ENCODE measurements at regions not wholly inside any gene's neighbourhood (a gene's known extent, or its start where the extent isn't known, plus 50 kb on each side); places are given as distances from the start of the nearest gene placed in this dataset.

DNA sequence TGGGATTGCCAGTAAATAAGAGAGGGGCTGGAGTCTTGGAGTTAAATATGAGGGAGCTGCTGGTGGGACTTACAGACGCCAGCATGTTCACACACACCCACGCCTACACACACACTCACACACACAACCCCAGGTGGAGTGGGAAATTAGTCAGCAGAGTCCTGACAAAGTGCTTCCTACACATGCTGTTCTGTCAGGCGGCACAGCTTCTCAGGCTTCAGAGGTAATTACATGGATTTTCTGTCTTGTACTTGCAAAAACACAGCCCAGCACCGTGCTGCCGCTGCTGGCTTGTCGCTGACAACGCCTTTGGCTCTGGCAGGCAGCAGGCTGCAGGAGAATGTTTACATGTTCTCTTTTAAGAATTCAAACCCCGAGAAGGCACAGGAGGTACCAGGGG lies 1186.3 kb upstream of the CELF4 start:
- TF ChIP-seq CTCF (IDR thresholded peaks at IDR 0.05) (no peak), POLR2A (IDR thresholded peaks at IDR 0.05) (no peak)
